HEK293 (cell line): ENCODE measurements at regions not wholly inside any gene's neighbourhood (a gene's known extent, or its start where the extent isn't known, plus 50 kb on each side); places are given as distances from the start of the nearest gene placed in this dataset.

Source experiments
- ZNF48 ChIP-seq: fragments of 450-650 bp; formaldehyde crosslinking; IDR thresholded peaks from 2 replicates; pipeline ENCODE4 v1.5.1; 2016; ENCODE audit warnings: missing biosample characterization, missing genetic modification characterization
- ZNF510 ChIP-seq: fragments of 450-650 bp; formaldehyde crosslinking; IDR thresholded peaks from 2 replicates; pipeline ENCODE4 v1.5.1; 2018; ENCODE audit warnings: mild to moderate bottlenecking, missing genetic modification characterization, missing biosample characterization; ENCODE audit not compliant: insufficient replicate concordance
- TF ChIP-seq, protein P1 (sequence below): fragments of 450-650 bp; formaldehyde crosslinking; IDR thresholded peaks from 2 replicates; pipeline ENCODE4 v1.5.1; 2016; ENCODE audit warnings: missing biosample characterization, missing genetic modification characterization

DNA sequence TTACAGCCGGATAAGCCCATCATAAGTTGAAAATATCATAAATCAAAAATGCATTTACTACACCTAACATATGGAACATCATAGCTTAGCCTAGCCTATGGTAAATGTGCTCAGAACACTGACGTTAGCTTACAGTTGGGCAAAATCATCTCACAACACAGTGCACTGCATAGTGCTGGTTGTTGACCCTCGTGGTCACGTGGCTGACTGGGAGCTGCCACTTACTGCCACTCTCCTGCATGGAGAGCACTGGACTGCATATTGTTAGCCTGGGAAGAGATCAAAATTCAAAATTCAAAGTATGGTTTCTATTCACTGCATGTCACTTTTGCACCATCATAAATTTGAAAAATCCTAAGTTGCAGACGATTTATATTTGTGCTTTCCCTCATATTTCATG lies 94.0 kb upstream of the CACNA2D3 start:
- TF ChIP-seq, protein P1, sequence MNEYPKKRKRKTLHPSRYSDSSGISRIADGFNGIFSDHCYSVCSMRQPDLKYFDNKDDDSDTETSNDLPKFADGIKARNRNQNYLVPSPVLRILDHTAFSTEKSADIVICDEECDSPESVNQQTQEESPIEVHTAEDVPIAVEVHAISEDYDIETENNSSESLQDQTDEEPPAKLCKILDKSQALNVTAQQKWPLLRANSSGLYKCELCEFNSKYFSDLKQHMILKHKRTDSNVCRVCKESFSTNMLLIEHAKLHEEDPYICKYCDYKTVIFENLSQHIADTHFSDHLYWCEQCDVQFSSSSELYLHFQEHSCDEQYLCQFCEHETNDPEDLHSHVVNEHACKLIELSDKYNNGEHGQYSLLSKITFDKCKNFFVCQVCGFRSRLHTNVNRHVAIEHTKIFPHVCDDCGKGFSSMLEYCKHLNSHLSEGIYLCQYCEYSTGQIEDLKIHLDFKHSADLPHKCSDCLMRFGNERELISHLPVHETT (tag by site-specific recombination) = no peak
- TF ChIP-seq ZNF48 = no peak
- TF ChIP-seq ZNF510 = no peak
